Activated CD4-positive, alpha-beta T cell treated with anti-CD3 and anti-CD28 coated beads, Interleukin-2, Interleukin-6, amounts not matched to agents 100 ng/mL and 50 ng/mL, durations not matched to agents 16 hours and 8 hours (primary cell): ENCODE measurements at regions not wholly inside any gene's neighbourhood (a gene's known extent, or its start where the extent isn't known, plus 50 kb on each side); places are given as distances from the start of the nearest gene placed in this dataset.
A peak's percentile ranks its signal among the peaks of the same experiment; 100 is the strongest.
"Not testable (repeated sequence)": the region's sequence is repeated elsewhere in the genome, so short reads cannot be mapped to it uniquely, and the experiment has no call there.

ENCODE experiments used
- DNase-seq: peaks from one replicate; pipeline ENCODE4 v3.0.0-alpha.2; 2020

DNA sequence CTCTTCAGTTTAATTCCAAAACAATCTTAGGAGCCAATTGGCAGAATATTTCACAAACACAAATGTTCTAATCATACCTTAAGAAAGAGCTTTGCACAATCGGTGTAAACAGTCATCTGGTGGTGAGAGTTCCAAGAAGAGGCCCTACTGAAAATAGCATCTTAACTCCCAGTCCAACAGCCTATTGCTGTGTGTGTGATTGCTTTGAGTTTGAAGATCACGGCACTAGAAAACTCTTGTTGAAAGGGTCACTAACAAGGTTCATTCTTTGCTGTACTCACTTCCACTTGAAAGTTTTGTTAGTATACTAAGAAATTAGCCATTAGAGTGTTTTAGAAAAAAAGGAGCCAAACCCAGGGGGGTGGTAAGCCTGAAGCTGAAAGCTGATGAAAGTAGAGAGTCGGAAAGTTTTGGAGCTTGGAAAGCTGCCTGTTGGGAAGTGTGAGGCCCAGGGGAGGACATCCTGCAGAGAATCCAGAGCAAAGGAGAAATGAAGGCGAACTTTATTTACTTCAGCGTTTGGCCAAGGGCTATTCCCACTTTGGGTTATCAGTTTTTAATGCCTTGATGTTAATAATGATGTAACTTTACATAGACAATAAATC lies 180.3 kb upstream of the GHR start:
- no peak for DNase-seq

DNA sequence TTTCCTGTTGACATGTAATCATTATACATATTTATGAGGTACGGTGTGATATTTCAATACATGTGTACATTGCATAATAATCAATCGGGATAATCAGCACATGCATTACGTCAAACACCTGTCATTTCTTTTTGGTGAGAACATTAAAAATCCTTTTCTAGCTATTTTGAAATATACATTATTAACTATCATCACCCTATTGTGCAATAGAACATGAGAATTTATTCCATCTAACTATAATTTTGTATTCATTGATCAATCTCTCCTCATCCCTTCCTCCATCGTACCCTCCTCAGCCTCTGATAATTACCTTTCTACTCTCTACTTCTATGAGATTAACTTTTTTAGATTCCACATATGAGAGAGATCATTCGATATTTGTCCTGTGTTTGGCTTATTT lies 170.9 kb upstream of the GHR start:
- no peak for DNase-seq

DNA sequence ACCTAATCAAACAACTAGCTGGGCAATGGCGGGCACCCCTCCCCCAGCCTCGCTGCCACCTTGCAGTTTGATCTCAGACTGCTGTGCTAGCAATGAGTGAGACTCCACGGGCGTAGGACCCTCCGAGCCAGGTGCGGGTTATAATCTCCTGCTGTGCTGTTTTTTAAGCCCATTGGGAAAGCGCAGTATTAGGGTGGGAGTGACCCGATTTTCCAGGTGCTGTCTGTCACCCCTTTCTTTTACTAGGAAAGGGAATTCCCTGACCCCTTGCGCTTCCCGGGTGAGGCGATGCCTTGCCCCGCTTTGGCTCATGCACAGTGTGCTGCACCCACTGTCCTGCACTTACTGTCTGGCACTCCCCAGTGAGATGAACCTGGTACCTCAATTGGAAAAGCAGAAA lies 163.3 kb upstream of the GHR start:
- DNase-seq, result not testable (repeated sequence)

DNA sequence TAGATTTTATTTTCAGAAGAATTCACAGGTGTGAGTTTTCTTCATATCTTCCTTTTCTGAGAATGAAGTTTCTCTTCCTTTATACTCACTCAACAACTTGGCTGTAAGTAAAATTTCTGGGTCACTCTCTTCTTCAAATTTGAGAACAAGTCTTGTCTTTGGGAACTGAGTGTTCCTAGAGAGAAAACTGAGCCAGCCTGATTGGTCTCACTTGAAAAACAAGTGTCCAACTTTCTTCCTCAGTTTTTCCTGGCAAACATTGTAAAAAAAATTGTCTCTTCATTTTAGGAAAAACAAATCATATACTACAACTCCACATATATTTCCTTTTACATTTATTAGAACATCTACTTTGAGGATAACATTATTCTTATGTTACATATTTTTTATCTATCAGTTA lies 156.1 kb upstream of the GHR start:
- no peak for DNase-seq

DNA sequence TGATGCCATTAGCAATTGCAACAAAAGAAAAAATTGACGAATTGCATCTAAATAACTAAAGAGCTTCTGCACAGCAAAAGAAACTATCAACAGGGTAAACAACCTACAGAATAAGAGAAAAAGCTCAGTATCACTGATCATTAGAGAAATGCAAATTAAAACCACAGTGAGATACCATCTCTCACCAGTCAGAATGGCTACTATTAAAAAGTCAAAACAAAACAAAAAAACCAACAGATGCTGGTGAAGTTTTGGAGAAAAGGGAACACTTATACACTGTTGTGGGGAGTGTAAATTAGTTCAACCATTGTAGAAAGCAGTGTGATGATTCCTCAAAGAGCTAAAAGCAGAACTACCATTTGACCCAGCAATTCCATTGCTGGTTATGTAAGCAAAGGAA lies 155.1 kb upstream of the GHR start:
- not testable (repeated sequence) for DNase-seq

DNA sequence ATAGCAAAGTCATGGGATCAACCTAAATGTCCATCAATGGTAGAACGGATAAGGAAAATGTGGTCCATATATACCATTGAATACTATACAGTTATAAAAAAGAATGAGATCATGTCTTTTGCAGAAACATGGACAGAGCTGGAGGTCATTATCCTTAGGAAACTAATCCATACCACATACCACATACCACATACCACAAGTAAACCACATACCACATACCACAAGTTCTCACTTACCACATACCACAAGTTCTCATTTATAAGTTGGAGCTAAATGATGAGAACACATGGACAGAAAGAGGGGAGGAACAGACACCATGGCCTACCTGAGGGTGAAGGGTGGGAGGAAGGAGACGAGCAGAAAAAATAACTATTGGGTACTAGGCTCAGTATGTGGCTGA lies 154.6 kb upstream of the GHR start:
- peak; percentile 1 for DNase-seq

DNA sequence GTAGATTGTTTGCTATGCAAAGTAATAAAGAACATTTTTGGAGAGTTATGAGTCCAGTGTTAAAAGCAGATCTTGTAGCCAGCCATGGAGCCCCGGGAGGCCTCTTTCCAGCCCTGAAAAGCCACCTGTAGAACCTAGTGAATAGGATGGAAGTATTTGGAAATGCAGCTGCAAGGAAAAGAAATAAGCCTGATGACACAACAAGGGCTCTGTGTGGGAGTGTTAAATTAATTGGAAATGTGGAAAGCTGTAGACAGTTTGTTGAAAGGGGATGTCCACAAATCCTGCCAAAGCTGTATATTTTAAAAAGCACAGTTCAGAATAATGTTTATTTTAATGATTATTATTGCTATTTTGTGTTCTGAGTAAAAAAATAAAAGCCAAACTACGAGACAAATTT lies 152.5 kb upstream of the GHR start:
- DNase-seq, result no peak

DNA sequence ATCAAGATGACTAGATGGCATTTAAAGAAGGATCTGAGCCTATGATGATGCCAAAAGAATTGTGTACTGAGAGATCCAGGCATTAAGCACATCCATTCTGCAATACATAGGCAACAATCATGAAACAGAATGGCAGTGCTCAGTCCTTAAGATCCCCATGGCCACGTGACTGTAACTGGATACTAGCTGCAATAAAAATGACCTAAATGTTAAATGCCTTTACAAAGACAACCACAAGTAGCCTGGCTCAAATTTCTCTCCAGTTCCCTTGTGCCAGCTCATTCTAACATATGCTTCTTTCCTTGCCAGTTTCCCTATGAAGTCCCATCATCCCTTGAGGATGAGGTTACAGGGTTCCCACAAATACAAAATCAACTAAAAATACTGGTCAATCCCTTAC lies 148.3 kb upstream of the GHR start:
- no peak for DNase-seq

DNA sequence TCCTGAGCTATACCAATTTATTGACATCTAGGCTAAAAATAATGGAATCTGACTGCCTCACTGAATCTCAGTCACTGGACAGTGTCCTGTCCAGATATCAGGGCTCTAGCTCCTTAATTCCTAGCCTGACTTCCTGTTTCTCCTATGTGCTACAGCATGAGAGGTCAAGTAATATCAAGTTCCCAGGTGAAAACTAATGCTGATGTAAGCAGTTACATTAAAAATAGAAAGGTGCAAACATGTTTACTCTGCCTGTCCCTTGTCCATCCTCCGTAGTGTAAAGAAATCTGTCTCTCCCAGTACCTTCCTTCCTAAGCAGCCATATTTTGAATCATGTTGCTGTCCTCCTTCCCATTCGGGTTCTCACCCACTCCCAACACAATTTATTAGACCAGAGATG lies 145.9 kb upstream of the GHR start:
- DNase-seq, result no peak

DNA sequence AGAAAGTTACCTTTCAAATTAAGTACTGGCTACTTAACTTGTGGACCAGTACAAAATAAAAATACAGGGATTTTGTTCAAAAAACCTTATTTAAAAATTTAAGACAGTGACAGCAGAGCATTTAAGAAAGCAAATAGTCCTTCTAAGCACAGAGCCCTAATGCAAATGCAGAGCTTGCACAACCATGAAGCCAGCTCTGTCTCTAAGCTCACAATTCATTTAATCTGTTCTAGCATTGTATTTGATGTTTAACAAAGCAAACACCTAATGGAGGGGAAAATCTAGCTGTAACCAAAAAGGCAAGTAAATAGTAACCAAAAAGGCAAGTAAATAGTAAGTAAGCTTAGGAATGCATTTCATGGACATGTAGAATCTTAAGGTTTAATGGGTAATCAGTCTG lies 138.7 kb upstream of the GHR start:
- DNase-seq, result no peak

DNA sequence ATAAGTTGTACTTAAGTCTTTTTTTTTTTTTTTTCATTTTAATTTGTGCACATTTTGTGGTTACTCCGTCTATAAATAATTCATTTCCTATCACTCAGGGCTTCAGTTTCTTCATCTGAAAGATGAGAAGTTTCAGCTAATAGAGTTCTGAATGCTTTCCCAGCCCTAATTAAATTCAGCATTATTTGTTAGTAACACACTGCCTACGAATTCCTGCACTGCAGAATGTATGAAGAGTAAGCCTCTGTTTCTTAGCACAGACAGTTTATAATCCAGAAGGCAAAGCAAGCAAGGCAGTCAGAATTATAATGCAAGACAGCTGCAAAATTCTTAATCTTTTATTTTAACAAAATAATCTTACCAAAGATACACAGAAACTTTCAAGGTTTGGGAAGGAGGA lies 138.0 kb upstream of the GHR start:
- DNase-seq, result no peak

DNA sequence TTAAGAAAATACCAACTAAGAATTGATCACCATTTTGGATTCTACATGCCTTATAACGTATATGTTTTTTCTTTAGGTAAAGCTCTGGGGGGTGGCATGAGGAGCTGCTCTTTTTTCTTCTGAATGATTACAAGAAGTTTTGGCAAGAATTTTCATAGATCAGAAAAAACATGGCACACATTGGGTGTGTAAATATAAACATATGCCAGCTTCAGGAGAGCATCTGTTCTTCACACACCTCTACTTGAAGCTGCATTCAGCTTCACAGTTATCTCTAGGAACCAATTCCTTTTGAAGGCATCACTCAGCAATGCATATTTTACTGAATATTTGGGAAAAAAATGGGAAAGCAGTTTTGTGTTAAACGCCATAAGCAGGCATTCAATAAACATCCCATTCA lies 122.7 kb upstream of the GHR start:
- DNase-seq, result no peak

DNA sequence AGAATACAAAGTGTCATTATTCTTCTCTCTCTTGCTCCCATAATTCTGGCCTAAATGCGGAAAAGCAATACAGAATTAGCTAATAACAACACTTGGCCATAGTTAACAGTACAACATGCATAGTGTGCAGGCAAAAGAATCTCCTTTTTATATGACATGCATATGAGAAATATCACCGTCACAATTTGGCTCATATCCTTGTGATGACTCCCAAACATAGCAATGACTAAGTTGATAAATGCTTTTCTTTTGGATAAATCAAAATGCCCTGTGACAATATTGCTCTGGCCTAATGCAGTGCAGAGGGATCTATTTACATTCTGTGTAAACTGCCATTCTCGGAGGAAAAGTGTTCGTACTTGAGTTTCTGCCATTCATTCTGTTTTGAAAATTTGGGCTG lies 121.9 kb upstream of the GHR start:
- DNase-seq, result no peak

DNA sequence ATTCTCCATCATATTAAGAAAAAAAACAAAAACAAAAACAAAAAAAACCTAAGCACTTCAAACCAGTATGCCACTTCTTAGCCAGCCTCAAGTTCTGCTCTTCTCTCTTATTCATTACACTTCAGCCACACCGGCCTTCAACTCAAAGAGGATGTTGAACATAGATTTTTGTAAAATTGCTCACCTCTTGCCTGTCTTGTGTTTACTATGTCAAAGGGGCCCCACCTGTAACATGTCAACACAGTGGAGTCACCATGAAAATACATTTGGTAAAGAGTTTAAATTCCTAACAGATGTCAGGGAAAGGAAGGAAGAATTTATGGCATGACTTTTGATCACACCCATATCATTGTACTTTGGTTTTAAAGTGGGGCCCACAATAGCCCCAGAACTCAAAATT lies 121.1 kb upstream of the GHR start:
- no peak for DNase-seq

DNA sequence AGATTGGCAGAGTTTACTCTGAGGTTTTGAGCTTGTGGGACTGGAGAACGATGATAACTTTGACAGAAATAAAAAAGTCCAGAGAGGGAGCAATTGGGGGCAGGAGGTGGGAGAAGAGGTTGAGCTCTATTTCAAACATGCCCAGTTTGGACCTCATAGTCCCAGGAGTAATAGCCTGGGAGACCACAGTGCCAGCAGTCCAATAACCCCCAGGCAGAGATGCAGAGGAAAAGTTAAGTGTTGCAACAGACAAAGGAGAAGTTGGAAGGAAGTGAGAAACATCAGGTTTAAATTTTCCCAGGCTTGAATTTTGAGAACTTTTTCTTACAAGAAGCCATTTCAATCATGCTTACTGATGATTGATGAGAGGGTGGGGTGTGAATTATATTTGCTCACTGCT lies 117.0 kb upstream of the GHR start:
- no peak for DNase-seq

DNA sequence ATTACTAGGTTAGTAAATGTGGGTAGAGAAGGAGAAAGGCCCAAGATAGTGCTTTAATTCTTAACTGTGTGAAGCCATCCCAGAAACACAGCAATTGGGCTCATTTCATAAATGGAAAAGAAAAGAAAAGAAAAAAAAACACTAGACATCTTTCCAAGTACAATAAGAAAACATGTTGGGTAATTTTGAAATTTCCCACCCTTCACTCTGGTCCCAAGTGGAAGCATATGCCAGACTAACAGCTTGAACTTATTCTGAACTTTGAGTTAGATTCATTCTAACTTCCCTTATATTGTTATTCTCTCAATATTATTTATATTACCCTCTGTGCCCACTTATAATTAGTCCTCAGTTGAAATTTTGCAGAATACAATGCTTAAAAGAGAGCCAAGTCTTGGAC lies 113.4 kb upstream of the GHR start:
- no peak for DNase-seq

DNA sequence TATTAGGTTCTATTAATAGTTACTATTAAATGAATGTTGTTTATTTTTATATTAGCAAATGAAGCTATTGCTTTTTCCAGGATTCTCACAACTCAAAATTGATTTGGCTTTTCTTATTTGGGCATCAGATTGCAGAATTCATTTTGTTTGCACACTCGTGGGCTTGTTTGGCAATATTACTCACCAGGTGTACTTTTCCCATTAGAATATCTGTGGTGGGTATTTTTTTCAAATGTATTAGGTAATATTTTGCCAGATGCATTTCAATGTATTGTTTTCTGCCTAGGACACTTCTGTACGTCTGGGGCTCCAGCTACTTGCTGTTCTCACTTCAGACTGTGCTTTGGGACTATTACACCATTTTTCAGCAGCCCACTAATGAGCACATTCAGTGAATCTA lies 108.0 kb upstream of the GHR start:
- no peak for DNase-seq

DNA sequence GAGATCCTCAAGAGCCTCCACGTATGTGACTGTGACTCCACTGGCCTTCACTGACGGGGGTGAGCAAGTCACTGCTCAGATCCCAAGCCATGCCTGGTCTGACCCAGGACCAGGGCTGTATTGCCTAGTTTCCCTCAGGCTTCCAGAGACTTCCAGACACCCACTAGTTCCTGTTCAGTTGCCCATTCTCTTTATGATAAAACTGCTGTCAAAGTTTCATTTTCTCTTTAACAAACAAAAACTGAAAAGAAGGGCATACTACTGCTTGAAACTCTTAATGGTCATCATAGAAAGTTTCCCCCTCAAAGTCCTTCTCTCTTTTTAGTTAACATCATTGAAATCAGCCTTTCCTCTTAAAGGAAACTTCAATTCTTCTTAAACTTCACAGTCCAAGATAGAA lies 105.7 kb upstream of the GHR start:
- DNase-seq, result no peak

DNA sequence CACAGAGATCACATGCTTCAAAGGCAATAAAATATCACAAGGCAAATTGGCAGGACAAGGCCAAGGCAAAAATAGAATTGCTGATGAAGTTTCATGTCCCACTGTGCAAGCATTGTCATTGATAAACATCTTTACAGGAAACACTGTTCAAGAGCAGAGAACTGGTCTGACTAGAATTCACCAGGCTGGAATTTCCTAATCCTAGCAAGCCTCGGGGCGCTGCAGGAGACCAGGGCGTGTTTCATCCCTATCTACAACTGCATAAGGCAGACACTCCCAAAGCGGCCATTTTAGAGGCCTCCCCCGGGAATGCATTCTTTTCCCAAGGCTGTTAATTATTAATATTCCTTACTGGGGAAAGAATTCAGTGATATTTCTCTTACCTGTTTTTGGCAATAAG lies 103.7 kb upstream of the GHR start:
- DNase-seq, result not testable (repeated sequence)

DNA sequence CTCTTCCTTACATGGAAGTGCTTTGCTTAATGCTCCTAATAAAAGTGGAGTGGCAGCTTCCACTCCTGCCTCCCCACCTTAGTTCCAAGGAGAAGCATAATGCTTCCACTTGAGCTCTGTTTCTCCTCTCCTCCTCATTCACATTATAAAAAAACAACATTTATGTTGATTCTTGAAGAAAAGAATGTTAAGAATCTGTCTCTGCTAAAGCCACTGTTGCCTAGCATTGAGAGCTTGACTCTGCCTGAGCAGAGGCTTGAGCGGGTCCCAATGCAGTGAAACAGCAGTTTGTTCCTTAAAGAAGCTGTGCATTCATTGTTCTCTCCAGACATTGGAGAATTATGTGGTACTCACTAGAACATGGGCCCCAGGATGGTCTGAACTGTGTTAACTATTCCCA lies 101.5 kb upstream of the GHR start:
- no peak for DNase-seq

DNA sequence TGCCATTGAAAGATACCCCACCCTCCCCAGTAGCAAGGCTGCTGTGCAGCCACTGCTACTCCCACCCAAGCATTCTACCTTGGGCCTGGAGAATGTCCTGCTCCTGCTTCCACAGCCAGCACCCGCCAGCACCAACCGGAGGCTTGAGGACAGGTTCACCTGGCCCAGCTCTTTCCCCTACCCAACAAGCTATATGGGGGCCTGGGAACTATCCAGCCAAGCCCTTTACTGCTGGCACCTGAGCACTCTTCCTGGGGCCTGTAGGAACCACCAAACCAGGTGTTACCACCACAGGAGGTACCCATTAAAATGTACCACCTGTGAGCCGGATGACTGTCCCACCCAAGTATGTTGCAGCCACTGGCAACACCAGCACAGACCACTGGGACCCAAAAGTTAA lies 86.1 kb upstream of the GHR start:
- no peak for DNase-seq

DNA sequence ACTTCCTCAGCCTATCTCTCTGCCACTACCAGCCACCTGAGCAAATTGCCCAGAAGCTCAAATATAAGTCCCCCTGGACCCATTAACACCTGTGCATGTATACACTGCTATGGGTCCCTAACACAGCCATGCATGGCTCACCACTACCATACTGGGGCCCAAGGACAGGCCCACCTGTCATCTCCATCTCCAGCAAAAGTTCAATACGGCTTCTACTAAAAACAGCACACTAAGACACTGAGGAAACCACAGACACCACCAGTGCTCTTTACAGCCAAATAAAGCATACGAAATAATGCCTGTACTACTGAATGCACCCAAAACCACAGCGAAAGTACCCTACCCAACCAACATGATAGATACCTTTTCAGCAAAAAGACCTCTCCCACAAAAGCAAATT lies 85.6 kb upstream of the GHR start:
- DNase-seq, result no peak

DNA sequence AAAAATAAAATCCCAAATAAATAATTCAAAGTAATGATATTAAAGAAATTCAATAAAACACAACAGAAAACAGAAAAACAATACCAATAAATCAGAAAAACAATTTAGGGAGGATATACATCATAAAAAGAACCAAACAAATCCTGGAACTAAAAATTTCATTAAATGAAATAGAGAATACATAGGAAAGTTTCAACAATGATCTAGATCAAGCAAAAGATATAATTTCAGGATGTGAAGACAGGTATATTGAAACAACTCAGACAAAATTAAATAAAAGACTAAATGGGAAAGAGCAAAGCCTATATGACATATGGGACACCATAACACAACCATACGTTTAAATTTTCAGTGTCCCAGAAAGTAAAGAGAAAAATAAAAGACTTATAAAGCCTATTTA lies 85.1 kb upstream of the GHR start:
- DNase-seq, result no peak

DNA sequence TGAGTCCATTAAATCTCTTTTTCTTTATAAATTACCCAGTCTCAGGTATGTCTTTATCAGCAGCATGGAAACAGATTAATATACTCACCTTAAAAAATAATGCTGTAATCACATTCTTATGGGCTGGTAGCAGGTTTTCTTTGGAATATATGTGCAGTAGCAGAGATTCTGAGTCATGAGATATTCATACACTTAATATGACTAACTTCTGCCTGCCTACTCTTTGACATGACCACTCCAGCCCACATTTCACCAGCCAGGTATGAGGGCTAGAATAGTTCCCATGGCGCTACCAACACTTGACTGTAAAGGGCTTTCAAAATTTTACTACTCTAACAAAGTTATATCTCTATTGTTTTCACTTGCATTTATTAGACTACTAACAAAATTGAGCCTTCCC lies 74.1 kb upstream of the GHR start:
- no peak for DNase-seq

DNA sequence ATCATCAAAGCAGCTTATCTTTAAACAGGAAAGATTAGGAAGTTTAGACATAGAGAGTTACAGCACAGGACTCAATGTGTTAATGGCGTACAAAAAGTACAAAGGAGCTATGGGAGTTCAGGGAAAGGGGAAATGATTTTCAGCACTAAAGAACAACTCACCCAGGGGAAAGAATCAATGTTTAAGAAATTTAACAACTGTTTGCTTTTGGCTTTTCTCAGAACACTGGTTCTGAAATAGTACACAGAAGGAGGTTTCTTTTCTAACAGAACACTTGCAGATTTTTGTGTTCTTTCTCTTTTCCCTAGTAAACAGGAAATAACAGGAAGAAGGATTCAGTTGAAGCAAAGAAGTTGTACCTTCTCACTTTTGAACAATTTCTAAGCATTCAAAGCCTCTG lies 71.3 kb upstream of the GHR start:
- no peak for DNase-seq

DNA sequence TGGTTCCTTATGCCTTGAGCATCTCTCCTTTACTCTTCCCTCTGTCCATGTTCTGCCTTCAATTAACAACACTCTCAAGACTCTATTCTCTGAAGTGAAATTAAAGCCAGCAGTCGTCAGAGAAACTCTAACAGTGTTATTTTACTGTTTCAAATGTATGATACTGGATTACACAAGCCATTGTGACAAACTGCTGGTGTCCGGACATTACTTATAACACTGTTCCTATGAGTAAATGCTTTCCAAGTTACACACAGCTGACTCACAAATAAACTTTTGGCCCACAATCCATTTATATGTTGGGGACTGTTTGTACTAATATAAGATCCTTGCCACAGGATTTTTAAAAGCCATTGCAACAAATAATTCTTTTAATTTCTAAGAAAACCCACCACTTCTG lies 63.2 kb upstream of the GHR start:
- DNase-seq, result no peak
